Kidney capillary endothelial cell (primary cell): ENCODE measurements at regions not wholly inside any gene's neighbourhood (a gene's known extent, or its start where the extent isn't known, plus 50 kb on each side); places are given as distances from the start of the nearest gene placed in this dataset.
A peak's percentile ranks its signal among the peaks of the same experiment; 100 is the strongest.
"Not testable (repeated sequence)": the region's sequence is repeated elsewhere in the genome, so short reads cannot be mapped to it uniquely, and the experiment has no call there.

Source experiments
- DNase-seq: peaks from one replicate; pipeline ENCODE4 v3.0.0-alpha.2; 2018; ENCODE audit warnings: low spot score

DNA sequence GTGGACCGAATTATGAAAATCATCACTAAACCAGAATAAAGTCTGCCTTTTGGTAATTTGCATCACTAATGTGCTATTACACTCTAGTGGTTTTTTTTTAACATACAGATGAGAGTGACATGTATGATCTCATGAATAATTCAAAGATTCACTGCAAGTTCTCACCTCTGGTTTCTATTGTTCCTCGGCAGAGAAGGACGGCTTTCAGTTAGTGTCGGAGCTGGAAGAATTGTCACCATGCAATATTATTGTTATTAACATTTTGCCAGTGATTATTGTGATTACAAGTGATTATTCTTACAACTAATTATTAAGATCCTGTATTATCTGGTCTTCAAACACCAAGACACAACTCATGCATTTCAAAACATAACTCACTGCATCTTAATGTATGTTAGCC lies 366.6 kb upstream of the RPS23 start:
- no peak for DNase-seq

DNA sequence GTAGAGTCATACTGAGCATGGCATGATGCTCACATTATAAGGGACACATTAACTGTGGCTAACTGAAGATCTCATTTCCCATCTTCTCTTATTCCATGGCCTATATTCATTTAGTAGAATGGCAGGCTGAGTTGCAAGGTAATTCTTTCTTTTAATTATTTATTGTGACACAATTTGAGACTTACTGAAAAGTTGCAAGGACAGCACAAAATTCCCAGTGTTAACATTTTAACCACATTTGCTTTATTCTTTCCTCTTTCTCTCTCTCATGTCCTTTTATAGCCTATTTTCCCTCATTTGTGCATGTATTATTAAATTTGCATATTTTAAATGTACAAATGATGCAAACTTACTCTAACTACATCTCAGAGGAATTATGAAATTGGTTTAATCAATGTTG lies 366.1 kb upstream of the RPS23 start:
- DNase-seq = no peak

DNA sequence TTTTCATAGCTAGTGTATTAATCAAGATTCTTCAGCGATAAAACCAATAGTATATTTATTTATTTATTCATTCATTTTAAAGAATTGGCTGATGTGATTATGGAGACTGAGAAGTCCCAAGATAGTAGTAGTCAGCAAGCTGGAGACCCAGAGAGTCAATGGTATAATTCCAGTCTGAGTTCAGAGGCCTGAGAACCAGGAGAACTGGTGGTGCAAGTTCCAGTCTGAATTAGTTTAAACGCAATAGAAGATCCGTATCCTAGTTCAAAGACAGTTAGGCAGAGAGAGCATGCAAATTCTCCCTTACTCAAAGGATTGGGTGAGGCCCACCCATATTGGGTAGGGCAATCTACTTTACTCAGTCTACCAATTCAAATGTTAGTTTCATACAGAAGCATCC lies 364.2 kb upstream of the RPS23 start:
- DNase-seq = no peak

DNA sequence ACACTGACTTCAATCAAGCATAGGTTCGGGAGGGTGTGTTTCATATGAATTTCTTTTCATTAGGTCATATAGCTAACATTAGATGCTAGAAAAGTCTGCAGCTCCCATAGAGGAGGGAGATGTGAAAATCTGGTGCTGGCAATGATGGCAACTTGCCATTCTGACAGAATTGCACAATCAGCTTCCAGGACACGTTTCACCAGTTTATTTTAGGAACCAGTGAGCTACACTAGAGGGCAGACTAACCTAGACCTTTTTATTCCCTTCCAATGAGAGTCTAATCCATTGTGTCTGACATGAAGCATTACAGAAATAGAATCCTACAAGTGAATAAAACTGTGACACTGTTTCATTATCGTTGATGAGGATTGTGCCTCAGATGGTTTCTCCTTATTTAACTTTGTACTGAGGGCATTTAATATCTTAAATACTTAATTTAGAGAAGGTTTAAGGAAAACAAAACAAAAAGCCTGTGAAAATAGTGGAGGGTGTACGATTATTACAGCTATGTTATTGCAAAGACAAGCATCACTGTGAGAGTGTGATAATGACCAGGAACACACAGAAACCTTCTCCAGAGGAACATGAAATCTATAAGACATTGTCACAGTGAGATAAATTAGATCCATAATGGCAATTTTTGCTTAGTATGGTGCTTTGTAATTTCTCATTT lies 363.3 kb upstream of the RPS23 start:
- DNase-seq = peak; percentile 61

DNA sequence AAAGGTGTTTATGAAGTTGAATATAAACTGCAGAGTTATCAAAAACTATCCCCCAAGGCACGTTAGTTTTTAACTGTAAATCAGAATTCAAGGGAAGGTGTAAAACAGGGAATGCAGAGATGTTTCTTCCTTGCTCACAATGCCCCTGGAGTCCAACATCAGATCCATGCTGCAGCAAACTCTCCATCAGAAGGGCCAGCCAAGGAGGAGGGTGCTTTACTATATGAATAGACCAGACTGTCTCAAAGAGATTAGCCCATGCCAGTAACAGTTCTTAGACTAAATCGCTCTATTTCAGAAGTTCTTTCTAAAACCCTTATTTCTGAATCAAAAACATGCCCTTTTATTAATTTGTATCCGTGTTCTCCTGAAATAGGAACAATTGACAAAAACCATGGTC lies 362.8 kb upstream of the RPS23 start:
- DNase-seq = no peak

DNA sequence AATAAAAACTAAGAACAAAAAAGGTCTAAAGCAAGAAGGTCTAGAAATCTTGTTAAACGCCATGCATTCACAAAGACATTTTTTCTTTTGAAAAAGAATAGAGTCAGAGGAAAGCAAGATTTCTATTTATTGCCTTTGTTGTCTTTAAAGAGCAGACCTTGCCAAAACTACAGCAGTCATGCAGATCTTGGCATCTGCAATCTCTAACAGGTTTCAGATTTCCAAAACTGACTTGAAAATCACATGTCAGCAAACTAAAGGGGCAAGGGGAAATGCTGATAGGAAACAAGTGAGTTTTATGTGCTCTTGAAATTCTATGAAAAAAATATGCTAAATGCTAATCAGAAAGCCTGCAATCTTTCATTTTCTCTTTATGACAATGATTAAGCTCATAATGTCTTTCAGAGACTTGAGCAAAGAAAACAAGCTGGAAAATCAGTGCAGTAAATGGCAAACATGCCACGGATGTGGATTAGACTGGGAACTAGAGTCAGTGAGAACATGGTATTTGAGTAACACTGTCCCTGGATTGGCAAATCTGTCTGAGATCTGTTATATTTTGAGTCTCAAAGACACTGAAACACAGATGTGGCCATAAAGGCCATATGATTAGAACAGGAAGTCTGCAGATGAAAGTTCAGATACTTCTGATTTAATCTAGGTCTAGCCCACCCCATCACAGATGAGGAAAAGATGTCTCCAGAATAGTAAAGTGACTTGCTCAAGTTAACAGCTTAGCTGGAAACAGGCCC lies 361.4 kb upstream of the RPS23 start:
- no peak for DNase-seq

DNA sequence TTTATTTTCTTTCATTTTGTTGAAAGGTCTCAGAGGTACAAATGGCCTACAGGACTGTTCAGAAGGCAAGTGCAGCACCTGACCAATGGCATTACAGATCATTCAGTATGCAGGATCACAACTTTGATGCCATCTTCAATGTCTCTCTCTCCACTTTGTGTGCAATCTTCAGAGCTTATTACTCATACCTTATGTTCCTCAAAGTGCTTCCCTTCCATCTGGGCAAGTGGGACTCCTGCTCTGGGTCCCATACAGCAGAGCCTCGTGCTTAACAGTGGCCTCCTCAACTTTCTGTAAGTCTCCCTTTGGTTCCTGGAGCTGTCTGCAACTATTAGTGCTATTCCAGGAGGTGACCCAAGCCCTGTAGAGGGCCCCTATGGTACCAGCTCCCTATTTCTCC lies 358.4 kb upstream of the RPS23 start:
- DNase-seq = no peak

DNA sequence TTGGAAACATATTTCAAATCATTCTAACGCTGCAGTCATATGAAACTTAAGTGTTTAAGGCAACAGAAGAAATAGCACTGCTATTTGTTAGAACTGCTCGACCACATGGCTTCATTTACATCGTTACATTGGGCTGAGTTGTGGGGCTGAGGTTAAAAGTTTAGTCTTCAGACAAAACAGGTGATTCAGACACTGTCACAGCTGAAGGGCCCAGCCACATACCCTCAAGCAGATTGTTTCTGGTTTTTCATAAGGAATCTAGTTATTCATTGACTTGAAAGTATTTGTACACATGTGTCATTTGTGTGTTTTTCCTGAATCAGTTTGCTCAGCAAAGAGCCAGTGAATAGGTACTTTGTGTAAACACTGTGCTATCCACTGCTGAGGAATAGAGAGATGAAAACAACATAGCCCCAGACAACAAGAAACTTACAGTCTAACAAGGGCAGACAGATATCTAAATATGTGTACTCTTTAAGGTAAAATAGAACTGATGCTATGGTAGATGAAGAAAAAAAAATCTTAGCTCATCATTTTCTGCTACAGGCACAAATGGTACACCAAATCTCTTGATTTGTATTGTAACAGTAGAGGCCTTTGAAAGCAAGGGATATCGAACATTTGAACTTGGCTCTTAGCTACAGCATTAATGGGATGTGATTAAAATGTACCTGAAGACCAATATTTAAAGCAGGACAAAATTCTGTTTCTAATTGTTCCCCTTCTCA lies 357.6 kb upstream of the RPS23 start:
- DNase-seq = peak; percentile 14

DNA sequence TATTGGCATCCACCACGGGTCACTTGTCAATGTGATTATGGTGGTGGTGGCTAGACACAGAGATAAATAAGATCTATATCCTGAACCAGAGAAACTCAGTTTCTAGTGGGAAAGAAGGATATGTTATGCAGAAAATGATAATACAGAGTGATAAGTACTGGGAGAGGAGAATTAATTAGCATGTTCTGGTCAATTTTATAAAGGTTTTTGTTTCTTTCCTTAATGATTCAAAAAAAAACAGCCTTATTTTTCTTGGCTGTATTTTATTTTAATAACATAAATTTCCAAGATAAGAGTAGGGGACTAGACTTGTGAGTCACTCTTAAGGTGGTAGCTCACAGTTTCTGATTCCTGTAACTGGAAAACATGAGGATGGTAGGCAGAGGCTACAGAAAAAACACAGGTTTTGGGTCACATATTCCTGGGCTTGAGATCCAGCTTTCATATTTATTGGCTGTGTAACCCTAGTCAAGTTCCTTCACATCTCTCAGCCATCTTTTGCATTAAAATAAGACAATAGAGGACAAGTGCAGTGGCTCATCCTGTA lies 350.3 kb upstream of the RPS23 start:
- no peak for DNase-seq

DNA sequence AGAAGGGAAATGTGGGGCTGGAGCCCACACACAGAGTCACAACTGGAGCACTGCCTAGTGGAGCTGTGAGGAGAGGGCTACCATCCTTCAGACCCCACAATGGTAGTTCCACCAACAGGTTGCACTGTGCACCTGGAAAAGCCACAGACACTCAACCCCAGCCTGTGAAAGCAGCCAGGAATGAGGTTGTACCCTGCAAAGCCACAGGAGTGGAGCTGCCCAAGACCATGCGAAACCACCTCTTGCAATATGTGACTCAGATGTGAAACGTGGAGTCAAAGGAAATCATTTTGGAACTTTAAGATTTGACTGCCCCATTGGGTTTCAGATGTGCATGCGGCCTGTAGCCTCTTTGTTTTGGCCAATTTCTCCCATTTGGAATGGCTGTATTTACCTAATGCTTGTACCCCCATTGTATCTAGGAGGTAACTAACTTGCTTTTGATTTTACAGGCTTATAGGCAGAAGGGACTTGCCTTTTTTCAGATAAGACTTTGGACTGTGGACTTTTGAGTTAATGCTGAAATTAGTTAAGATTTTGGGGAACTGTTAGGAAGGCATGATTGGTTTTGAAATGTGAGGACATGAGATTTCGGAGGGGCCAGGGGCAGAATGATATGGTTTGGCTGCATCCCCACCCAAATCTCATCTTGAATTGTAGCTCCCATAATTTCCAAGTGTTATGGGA lies 348.9 kb upstream of the RPS23 start:
- DNase-seq = not testable (repeated sequence)

DNA sequence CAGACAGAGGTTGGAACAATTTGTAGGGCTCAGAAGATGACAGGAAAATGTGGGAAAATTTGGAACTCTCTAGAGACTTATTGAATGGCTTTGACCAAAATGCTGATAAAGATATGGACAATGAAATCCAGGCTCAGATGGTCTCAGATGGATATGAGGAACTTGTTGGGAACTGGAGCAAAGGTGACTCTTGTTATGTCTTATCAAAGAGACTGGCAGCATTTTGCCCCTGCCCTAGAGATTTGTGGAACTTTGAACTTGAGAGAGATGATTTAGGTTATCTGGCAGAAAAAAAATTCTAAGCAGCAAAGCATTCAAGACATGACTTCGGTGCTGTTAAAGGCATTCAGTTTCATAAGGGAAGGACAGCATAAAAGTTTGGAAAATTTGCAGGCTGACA lies 347.9 kb upstream of the RPS23 start:
- not testable (repeated sequence) for DNase-seq

DNA sequence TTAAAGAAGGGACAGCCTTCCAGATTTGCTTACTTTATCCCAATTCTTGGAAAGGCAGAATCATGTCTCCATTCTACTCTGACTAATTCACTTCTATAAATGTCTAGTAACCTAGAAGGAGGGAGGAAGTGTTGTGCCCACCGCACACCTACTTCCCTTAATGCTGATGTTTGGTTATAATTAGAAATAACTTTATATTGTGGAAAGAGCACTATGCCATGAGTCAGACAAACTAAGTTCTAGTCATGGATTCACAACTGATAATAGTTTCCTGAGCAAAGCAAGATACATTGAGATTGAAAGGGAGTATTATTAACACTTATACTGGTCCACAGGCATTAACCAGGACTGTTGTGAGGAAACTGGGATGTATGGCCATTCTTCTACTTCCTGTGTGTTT lies 345.9 kb upstream of the RPS23 start:
- peak; percentile 84 for DNase-seq

DNA sequence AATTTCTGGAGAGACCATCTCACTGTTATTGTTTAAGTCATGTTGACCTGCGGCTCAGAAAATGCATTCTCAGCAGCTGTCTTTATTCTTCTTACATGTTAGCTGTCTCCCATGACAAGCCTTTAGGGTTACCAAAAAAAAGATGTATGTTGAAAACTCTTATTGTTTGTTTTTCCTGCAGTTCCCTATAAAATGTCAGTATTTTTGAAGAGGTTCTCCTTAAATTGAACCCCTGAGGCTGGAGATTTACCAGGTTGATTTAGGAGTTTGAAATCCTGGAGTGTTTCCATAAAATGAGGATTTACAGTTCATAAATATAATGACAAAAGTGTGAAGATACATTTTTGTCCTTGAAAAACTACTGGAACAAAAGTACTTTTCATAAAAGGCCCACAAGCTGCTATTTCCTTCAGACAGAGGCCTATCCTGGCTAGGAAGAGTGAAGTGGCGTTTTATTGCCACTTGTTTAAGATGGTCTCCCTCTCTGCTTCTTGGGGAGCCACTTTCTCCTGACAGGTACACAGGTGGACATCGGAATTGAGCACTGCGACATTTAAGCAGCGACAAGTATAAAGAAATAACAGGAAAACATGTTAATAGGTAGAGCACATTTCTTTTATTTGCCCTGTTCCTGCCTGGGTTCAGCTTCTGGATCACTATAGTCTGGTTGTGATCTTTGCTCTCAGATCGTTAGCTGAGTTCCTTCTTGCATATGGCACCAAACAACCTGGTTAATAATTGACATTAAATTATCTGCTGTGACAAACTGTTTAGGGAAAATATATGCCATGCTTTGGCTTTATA lies 344.8 kb upstream of the RPS23 start:
- no peak for DNase-seq

DNA sequence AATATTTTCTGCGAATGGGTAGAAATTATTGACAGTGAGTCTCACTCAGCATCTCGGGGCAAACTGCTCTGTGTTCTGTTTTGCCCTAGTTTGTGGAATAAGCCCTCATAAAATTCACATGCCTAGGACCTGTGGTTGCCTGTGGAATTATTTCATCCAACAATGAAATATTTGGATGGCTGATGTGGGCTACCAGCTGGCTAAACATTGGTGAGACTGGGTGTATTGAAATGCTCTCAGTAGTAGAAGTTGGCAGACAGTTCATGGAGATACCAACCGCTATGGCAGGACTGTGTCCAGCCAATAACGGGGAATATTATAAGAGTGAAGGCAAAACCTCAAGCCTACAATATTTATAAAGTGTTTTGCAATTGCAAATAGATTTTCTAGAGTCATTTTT lies 344.1 kb upstream of the RPS23 start:
- DNase-seq = no peak

DNA sequence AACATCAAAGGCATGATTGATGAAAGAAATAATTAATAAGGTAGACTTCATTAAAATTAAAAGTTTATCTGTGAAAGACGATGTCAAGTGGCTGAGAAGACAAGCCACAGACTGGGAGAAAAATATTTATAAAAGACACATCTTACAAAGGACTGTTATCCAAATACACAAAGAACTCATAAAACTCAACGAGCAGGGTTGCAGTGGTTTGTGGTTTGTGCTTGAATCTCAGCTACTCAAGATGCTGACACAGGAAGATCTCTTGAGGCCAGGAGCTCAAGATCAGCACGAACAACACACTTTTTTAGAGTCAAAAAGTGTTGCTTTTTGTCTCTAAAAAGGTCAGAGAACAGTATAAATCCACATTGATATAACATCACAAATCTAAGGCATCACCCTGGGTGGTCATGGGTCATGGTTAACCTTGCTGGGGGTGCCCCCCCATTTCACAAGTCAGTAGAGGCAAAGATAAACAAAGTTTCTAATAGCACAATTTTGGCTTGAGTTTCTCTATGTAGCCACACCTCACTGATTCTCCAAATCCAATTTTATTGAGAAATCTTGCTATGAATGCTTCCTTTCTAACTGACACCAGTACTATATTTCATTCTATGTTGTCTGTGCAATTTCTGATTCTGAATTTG lies 342.9 kb upstream of the RPS23 start:
- no peak for DNase-seq

DNA sequence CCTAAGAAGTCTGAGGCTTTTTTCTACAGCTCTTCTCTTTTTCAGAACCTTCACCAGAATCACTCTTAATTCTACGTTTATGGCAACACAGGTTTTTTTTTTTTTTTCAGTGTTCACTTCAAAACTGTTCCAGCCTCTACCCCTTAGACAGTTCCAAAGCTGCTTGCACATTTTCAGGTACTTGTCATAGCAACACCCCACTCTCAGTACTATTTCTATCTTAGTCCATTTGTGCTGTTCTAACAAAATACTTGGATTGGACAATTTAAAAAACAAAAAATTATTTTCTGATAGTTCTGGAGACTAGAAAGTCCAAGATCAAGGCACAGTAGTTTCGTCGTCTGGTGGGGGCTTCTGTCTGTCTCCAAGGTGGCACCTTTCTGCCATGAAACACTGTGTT lies 340.9 kb upstream of the RPS23 start:
- DNase-seq = no peak

DNA sequence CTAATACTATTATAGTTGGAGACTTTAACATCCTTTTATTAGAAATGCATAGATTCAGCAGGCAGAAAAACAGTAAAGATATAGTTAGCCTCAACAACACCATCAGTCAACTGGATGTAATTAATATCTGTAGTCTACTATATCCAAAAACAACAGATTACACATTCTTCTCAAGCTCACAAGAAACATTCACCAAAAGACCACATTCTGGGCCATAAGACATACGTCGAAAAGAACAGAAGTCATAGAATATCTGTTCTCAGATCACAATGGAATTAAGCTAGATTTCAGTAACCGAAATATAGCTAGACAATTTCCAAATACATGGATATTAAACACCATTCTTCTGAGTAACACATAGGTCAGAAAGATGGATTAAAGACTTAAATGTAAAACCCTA lies 336.6 kb upstream of the RPS23 start:
- DNase-seq = no peak

DNA sequence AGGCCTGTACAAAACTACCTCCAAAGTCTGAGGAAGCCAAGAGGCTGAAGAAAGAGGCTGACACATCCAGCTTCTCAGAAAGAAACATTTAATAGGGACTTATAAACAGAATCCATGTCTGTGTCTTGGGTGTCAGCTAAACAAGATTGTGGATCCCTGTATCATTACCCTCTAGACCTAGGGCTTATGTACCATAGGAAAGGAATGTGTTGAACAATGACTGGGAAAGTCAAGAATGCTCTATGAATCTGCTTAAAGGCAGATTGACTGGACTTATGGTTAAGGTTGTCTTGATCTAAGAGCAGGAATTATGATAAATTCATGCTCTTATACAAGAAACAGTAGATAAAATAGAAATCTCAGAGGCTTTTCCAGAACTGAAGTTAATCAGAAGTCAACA lies 335.7 kb upstream of the RPS23 start:
- no peak for DNase-seq

DNA sequence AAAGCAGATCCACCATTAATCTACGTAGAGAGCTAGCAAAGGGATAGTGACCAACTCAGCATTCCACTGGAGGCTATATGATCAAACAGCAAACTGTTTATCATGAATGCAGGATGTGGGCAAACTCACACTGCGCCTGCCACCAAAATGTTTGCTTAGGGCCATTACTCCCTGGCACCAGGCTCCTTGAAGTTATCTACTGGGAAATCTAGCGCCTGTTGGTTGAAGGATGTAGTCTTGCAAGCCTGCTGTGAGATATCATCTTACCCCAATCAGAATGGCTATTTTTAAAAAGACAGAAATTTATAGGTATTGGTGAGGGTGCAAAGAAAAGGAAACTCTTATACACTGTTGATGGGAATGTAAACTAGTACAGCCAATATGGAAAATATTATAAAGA lies 332.5 kb upstream of the RPS23 start:
- DNase-seq = no peak

DNA sequence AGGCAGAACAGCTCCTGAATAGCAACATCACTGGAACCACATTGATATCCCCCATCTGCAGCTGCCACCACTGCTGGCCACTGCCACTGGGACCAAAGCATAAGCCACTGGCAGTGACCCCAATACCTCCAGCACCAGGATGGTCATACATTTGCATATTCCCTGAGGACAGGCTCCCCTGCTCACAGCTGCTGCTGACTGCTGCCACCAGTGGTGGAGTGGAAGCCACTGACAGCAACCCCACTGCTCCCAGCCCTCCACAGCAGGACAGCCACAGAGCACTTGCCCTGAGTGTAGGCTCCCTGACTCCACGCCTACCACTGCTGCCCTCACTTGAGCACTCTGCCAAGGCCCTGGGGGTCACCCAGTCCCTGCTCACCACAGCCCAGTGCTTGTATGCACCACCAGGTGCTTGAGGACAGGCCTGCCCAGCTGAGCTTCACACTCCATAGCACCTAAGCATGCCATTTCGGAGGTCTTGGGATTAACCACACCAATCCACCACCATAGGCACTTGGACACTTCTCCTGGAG lies 327.4 kb upstream of the RPS23 start:
- DNase-seq = no peak
